Astrocyte of the spinal cord (primary cell): ENCODE measurements at regions not wholly inside any gene's neighbourhood (a gene's known extent, or its start where the extent isn't known, plus 50 kb on each side); places are given as distances from the start of the nearest gene placed in this dataset.

ENCODE experiments used
- DNase-seq: peaks from one replicate; pipeline ENCODE4 v3.0.0; 2011; ENCODE audit warnings: low read depth, low spot score
- H3K4me3 ChIP-seq: 2 replicates; pipeline ENCODE4 v1.5.1; 2011; ENCODE audit warnings: low read depth, mild to moderate bottlenecking, low read length, moderate library complexity
- in situ Hi-C: cut with HindIII; loops from 2 replicates; pipeline ENCODE4 v1.10.0; 2017; ENCODE audit warnings: low sequenced_read_pairs
- TF ChIP-seq, protein P1 (sequence below): IDR thresholded peaks from 2 replicates; pipeline ENCODE4 v1.5.1; 2012; ENCODE audit warnings: low read depth, mild to moderate bottlenecking, low read length, inconsistent platforms

DNA sequence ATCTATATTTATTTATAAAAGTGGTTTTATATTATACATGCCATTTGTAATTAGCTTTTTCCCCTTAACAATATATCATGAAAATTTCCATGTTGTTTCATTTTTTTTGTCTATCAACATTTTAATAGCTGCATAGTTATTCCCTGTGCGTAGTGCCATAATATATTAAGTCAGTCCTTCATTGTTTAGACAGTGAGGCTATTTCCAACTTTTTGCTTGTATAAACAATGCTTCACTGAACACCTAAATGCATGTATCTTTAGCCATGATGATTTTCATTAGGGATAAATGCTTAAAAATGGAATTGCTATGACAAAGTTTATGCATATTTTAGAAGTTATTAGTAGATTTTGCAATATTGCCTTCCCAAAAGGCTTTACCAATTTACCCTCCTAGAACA lies 80.7 kb upstream of the STC2 start:
- in situ Hi-C loops: no loop called here
- H3K4me3 ChIP-seq: no peak overlapping the region
- DNase-seq: no peak
- TF ChIP-seq, protein P1, sequence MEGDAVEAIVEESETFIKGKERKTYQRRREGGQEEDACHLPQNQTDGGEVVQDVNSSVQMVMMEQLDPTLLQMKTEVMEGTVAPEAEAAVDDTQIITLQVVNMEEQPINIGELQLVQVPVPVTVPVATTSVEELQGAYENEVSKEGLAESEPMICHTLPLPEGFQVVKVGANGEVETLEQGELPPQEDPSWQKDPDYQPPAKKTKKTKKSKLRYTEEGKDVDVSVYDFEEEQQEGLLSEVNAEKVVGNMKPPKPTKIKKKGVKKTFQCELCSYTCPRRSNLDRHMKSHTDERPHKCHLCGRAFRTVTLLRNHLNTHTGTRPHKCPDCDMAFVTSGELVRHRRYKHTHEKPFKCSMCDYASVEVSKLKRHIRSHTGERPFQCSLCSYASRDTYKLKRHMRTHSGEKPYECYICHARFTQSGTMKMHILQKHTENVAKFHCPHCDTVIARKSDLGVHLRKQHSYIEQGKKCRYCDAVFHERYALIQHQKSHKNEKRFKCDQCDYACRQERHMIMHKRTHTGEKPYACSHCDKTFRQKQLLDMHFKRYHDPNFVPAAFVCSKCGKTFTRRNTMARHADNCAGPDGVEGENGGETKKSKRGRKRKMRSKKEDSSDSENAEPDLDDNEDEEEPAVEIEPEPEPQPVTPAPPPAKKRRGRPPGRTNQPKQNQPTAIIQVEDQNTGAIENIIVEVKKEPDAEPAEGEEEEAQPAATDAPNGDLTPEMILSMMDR: no peak

DNA sequence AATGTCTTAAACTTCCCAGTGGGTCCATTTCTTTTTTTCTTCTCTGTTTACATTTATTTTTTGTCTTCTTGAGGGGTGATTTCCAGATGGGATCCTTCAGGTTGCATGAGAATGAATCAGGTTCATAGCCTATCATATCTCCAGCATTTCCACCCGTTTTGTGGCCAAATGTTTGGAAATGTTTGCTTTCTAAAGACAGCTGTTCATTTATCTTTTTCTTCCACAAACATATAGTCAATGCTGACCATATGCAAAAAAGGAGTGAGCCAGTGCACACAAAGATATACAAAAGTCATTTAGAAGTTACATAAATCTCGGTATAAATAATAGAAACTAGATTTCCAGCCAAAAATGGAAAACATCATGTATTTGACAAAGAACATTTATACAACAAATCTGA lies 71.6 kb upstream of the STC2 start:
- DNase-seq: no peak
- TF ChIP-seq, protein P1: no peak
- in situ Hi-C loops: no loop called here
- no peak overlapping the region for H3K4me3 ChIP-seq

DNA sequence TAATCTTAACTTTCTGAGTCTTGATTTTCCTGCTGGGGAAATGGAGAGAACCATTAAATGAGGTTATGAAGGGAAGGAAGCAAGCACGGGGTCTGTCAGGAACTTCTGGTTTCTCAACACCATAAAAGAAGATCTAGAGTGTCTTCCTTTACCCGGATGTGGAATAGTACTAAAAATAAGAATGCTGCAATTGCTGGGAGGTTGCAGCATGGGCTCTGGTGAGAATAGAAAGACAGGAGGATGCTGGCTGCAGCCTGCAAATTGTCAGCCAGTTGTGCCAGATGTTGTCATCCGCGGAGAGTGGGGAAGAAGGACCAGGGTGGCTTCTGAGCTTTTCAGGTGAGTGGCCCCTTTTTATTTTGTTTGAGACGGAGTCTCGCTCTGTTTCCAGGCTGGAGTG lies 69.3 kb upstream of the STC2 start:
- in situ Hi-C loops: no loop called here

DNA sequence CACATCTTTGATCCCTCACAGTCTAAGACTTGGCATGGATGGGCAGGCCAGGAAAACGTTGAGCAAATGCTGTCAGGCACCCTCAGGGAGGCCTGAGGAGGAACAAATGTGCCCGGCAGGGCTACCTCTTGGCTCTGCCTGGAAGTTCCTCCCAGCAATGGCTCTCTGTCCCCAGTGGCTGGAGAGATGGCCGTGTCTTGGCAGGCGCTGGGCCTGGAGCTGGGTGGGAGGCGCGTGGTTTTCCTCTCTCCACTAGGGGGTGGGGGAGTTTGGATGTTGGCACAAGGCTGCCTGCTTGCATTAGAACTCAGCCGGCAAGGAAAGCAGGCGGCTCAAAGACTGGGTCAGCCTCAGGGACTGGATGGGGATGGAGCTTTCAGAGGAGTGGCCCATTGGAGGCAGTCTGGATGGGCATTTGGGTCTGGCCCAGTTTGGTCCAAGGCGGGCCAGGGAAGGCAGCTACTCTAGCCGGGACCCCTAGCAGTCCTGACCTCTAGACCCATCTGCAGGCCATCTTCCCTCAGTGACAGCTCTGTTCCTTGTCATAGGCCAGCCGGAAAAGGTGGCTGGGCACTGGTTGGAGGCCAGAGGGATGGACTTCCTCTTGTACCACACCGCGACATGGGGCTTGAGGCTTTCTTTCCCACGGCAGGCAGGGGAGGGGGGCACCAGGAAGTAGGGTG lies 68.2 kb upstream of the STC2 start:
- in situ Hi-C loops: no loop called here
- DNase-seq: no peak
- TF ChIP-seq, protein P1: peak; percentile 39
- no peak overlapping the region for H3K4me3 ChIP-seq

More for the DNA sequence above, 69.3 kb upstream of the STC2 start:
- no peak overlapping the region for H3K4me3 ChIP-seq
- TF ChIP-seq, protein P1: no peak
- DNase-seq: no peak

DNA sequence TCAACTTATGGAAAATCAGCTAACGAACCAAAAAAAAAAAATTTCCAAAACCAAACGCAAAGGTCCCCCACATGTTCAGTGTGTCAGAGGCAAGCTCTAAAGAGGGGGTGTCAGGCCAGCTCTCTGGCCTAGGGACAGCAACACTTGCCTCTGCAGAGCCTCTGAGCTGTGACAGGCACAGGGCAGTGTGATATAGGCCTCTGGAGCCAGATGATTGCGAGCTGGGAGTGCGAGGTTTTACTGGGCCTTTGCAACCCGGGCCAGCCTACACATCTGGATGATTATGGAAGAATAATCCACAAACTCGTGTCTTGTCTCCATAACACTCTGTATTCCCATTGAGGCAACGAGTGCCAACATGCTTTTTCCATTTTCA lies 67.7 kb upstream of the STC2 start:
- no peak overlapping the region for H3K4me3 ChIP-seq
- in situ Hi-C loops: no loop called here
- DNase-seq: no peak
- TF ChIP-seq, protein P1: no peak

DNA sequence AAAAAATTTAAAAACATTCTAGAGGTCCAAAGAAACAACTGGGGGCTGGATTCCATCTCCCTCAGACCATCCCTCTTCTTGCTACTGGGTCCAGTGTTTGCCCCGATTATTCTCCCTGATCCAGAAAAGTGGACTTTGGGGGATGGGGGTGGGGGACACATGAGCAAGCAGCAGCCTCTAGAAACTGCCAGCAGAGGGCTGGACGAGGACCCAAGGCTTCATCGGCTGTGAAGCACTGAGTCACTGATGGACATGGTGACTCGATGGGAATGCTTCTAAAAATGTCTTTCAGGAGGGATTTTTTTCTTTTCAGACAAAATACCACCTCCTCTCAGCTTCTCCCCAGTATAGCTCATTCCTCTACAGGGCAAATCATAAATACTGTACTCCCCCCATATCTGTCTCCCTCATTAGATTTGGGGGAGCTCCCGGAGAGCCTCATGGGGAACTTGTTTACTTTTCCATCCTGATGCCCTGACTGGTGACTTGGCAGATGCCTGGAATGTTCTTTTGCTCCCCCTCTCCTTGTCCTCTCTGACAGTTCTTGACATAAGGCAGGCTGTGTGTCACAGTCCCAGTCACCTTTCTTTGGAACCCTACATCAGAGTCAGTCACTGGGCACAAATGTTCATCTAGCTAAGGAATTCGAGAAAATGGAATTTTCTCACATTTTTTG lies 67.2 kb upstream of the STC2 start:
- no peak overlapping the region for H3K4me3 ChIP-seq
- in situ Hi-C loops: no loop called here
- TF ChIP-seq, protein P1: peak; percentile 65
- peak; percentile 55 for DNase-seq
